ENCODE measurements at regions not wholly inside any gene's neighbourhood (a gene's known extent, or its start where the extent isn't known, plus 50 kb on each side); places are given as distances from the start of the nearest gene placed in this dataset.

- ATAC-seq (no peak), DNase-seq (no peak)
- intact Hi-C loops (cut with micrococcal nuclease), result no loop called here
- no peaks in the 10 kb centered on the region for H3K27me3 Mint-ChIP-seq (ENCODE audit: low read depth in 2 of 2)
- peaks cover 6 to 14% of the 10 kb centered on the region in 2 donors for H3K9me3 Mint-ChIP-seq
- H3K9me3 ChIP-seq (ENCODE audit: control insufficient read depth, insufficient read depth, low read length), result no peaks in the 10 kb centered on the region
- no peaks in the 10 kb centered on the region for H3K36me3 Mint-ChIP-seq
- H3K4me3 ChIP-seq (ENCODE audit: low read length), result no peak overlapping the region
- no peak for TF ChIP-seq CTCF (IDR thresholded peaks at IDR 0.05)
- no peaks in the 10 kb centered on the region for H3K4me1 Mint-ChIP-seq
- no peaks in the 10 kb centered on the region for H3K36me3 ChIP-seq (ENCODE audit: control insufficient read depth, insufficient read depth, low read length)
- no peak overlapping the region for H3K27ac ChIP-seq (ENCODE audit: low read length)
- 93% methylated on average over 6 of the region's 9 CpGs for WGBS (ENCODE audit: insufficient coverage)
- no peaks in the 10 kb centered on the region for H3K27me3 ChIP-seq (ENCODE audit: control insufficient read depth, insufficient read depth, low read length)
- H3K4me3 Mint-ChIP-seq, result no peak overlapping the region
- no peak overlapping the region for H3K27ac Mint-ChIP-seq
- H3K4me1 ChIP-seq (ENCODE audit: control insufficient read depth, insufficient read depth, low read length), result no peaks in the 10 kb centered on the region
Measured at GRCh38 chr3:55147856-55148720, 220.2 kb upstream of the LRTM1 start.

GRCh38 chr3:55147406-55147805 is 219.5 kb upstream of the LRTM1 start:
- Histone ChIP-seq H3K9me3 (ENCODE audit: control insufficient read depth, insufficient read depth, low read length) (no peaks in the 10 kb centered on the region), H3K27ac (ENCODE audit: low read length) (no peak overlapping the region), H3K4me1 (ENCODE audit: control insufficient read depth, insufficient read depth, low read length) (no peaks in the 10 kb centered on the region), H3K36me3 (ENCODE audit: control insufficient read depth, insufficient read depth, low read length) (no peaks in the 10 kb centered on the region), H3K27me3 (ENCODE audit: control insufficient read depth, insufficient read depth, low read length) (no peaks in the 10 kb centered on the region), H3K4me3 (ENCODE audit: low read length) (no peak overlapping the region)
- Mint-ChIP-seq H3K36me3 (no peaks in the 10 kb centered on the region), H3K27ac (no peak overlapping the region), H3K4me3 (no peak overlapping the region), H3K4me1 (no peaks in the 10 kb centered on the region), H3K9me3 (peaks cover 2 to 9% of the 10 kb centered on the region in 2 donors), H3K27me3 (ENCODE audit: low read depth in 2 of 2) (no peaks in the 10 kb centered on the region)
- intact Hi-C loops (cut with micrococcal nuclease), result no loop called here
- ATAC-seq, result no peak
- no peak for DNase-seq
- 80% methylated on average over 3 of the region's 3 CpGs for WGBS (ENCODE audit: insufficient coverage)
- no peak for TF ChIP-seq CTCF (IDR thresholded peaks at IDR 0.05)

GRCh38 chr3:55146216-55146615 is 218.4 kb upstream of the LRTM1 start:
- Histone ChIP-seq H3K9me3 (ENCODE audit: control insufficient read depth, insufficient read depth, low read length) (no peaks in the 10 kb centered on the region), H3K36me3 (ENCODE audit: control insufficient read depth, insufficient read depth, low read length) (no peaks in the 10 kb centered on the region), H3K4me1 (ENCODE audit: control insufficient read depth, insufficient read depth, low read length) (no peaks in the 10 kb centered on the region), H3K4me3 (ENCODE audit: low read length) (no peak overlapping the region), H3K27me3 (ENCODE audit: control insufficient read depth, insufficient read depth, low read length) (no peaks in the 10 kb centered on the region), H3K27ac (ENCODE audit: low read length) (no peak overlapping the region)
- no peak for ATAC-seq
- H3K27ac Mint-ChIP-seq, result no peak overlapping the region
- no peak for TF ChIP-seq CTCF (IDR thresholded peaks at IDR 0.05)
- no peak for DNase-seq
- H3K27me3 Mint-ChIP-seq (ENCODE audit: low read depth in 2 of 2), result no peaks in the 10 kb centered on the region
- H3K9me3 Mint-ChIP-seq, result peaks cover 0 to 8% of the 10 kb centered on the region in 2 donors
- intact Hi-C loops (cut with micrococcal nuclease), result no loop called here
- H3K4me3 Mint-ChIP-seq, result no peak overlapping the region
- WGBS (ENCODE audit: insufficient coverage), result 71% methylated on average over 1 of the region's 4 CpGs
- H3K4me1 Mint-ChIP-seq, result no peaks in the 10 kb centered on the region
- no peaks in the 10 kb centered on the region for H3K36me3 Mint-ChIP-seq

Measured in natural killer cell (primary cell).